ENCODE measurements at regions not wholly inside any gene's neighbourhood (a gene's known extent, or its start where the extent isn't known, plus 50 kb on each side); places are given as distances from the start of the nearest gene placed in this dataset.
A peak's percentile ranks its signal among the peaks of the same experiment; 100 is the strongest.

DNA sequence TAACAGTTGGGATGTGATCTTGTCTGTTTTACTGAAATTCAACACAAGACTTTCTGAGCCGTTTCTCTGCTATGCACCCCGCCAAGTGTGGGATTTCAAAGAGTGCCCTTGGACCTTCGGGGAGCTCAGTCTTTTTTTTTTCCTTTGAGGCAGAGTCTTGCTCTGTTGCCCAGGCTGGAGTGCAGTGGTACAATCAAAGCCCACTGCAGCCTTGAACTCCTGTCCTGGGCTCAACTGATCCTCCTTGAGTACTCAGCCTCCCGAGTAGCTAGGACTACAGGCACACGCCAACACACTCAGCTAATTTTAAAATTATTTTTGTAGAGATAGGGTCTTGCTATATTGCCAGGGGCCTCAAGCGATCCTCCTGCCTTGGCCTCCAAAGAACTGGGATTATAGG, 162.9 kb downstream of the BAMBI start:
- POLR2A ChIA-PET: interaction anchor here (1.1 to 1.3 kb wide), 2 partner anchors 81 to 199 kb away, joined by 4 to 7 read pairs; no protein-coding TSS in a partner anchor
- H3K4me3 ChIP-seq (ENCODE audit: low read depth, low read length): no peak overlapping the region
- TF ChIP-seq, protein P1, sequence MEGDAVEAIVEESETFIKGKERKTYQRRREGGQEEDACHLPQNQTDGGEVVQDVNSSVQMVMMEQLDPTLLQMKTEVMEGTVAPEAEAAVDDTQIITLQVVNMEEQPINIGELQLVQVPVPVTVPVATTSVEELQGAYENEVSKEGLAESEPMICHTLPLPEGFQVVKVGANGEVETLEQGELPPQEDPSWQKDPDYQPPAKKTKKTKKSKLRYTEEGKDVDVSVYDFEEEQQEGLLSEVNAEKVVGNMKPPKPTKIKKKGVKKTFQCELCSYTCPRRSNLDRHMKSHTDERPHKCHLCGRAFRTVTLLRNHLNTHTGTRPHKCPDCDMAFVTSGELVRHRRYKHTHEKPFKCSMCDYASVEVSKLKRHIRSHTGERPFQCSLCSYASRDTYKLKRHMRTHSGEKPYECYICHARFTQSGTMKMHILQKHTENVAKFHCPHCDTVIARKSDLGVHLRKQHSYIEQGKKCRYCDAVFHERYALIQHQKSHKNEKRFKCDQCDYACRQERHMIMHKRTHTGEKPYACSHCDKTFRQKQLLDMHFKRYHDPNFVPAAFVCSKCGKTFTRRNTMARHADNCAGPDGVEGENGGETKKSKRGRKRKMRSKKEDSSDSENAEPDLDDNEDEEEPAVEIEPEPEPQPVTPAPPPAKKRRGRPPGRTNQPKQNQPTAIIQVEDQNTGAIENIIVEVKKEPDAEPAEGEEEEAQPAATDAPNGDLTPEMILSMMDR (IDR thresholded peaks at IDR 0.05; ENCODE audit: low read depth, low read length): no peak
- no peaks in the 10 kb centered on the region for H3K27me3 ChIP-seq (ENCODE audit: control insufficient read depth, insufficient read depth, low read length)
- H3K27ac ChIP-seq (ENCODE audit: low read depth, low read length): no peak overlapping the region
- H3K9me3 ChIP-seq (ENCODE audit: control insufficient read depth, insufficient read depth, low read length): peaks cover 6% of the 10 kb centered on the region; the same call in 1 of the 2 replicates
- CTCF ChIA-PET: interaction anchor here (1.7 to 1.9 kb wide), 2 partner anchors 176 to 464 kb away, joined by 6 to 10 read pairs; no protein-coding TSS in a partner anchor
- DNase-seq (ENCODE audit: low read depth, low spot score): no peak

DNA sequence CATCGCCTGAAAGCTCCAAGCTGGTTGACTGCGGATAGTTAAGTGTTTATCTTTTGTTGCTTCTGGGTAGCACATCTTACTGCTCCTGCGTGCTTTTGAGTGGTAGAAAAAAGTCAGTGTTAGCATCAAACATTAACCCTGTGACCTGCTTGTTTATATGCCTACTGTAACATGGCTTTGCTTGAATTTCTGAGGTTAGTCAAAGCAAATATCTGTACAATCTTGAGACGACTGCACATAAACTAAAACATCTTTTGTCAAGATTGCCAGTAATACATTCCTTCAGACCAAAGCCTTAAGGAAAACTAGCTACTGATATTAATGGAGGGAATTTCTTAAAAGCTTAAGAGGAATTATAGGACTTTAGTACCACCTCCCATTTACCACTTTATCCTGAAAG, 163.7 kb downstream of the BAMBI start:
- POLR2A ChIA-PET: interaction anchor here (1.3 kb wide), 1 partner anchor 199 kb away, joined by 4 read pairs; no protein-coding TSS in a partner anchor
- H3K4me3 ChIP-seq (ENCODE audit: low read depth, low read length): no peak overlapping the region
- H3K27me3 ChIP-seq (ENCODE audit: control insufficient read depth, insufficient read depth, low read length): no peaks in the 10 kb centered on the region
- TF ChIP-seq, protein P1 (IDR thresholded peaks at IDR 0.05; ENCODE audit: low read depth, low read length): no peak
- no peak for DNase-seq (ENCODE audit: low read depth, low spot score)
- H3K27ac ChIP-seq (ENCODE audit: low read depth, low read length): no peak overlapping the region
- H3K9me3 ChIP-seq (ENCODE audit: control insufficient read depth, insufficient read depth, low read length): peaks cover 10% of the 10 kb centered on the region
- CTCF ChIA-PET: interaction anchor here (1.7 to 1.9 kb wide), 2 partner anchors 177 to 463 kb away, joined by 6 to 10 read pairs; no protein-coding TSS in a partner anchor

DNA sequence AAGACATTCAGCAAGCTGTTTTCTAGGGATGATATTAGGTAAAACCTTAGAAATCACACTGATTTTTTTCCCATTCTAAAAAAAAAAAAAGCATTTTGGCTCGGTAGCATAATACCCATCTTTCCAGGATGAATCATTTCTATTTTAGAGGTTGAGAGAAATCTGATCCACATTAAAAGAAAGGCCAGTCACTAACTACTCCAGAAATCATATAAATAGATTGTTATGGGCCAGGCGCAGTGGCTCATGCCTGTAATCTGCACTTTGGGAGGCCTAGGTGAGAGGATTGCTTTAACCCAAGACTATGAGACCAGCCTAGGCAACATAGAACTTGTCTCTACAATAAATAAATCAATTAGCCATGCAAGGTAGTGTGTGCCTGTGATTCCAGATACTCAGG, 164.3 kb downstream of the BAMBI start:
- CTCF ChIA-PET: no interaction called here
- H3K4me3 ChIP-seq (ENCODE audit: low read depth, low read length): no peak overlapping the region

DNA sequence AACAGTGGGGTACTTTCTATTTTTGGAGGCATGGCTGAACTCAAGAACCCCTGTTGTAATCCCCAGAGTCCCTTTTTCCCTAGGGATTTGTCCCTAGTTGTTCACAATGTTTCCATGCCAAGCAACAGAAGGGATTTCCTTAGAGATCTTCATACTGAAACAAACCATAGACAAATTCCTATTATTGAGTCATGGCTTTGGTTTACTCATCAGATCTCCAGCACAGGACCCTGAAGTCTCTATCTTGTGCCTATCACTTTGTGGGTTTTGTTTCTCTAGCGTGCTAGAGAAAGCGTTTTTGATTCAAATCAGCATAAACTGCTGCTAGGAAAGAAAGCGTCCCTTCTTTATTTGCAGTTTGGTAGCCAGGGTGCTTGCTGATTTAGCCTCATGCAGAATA, 165.0 kb downstream of the BAMBI start:
- H3K9me3 ChIP-seq (ENCODE audit: control insufficient read depth, insufficient read depth, low read length): peaks cover 10% of the 10 kb centered on the region
- H3K4me3 ChIP-seq (ENCODE audit: low read depth, low read length): no peak overlapping the region
- ChIA-PET POLR2A (no interaction called here), CTCF (no interaction called here)
- H3K27me3 ChIP-seq (ENCODE audit: control insufficient read depth, insufficient read depth, low read length): no peaks in the 10 kb centered on the region
- no peak for DNase-seq (ENCODE audit: low read depth, low spot score)
- TF ChIP-seq, protein P1 (IDR thresholded peaks at IDR 0.05; ENCODE audit: low read depth, low read length): no peak
- peak overlapping the region; percentile 77 for H3K27ac ChIP-seq (ENCODE audit: low read depth, low read length)

More for the DNA sequence above, 164.3 kb downstream of the BAMBI start:
- Histone ChIP-seq H3K27ac (ENCODE audit: low read depth, low read length) (peak overlapping the region; percentile 77), H3K27me3 (ENCODE audit: control insufficient read depth, insufficient read depth, low read length) (no peaks in the 10 kb centered on the region), H3K9me3 (ENCODE audit: control insufficient read depth, insufficient read depth, low read length) (peaks cover 10% of the 10 kb centered on the region)
- TF ChIP-seq, protein P1 (IDR thresholded peaks at IDR 0.05; ENCODE audit: low read depth, low read length): no peak
- POLR2A ChIA-PET: interaction anchor here (1.3 kb wide), 1 partner anchor 198 kb away, joined by 4 read pairs; no protein-coding TSS in a partner anchor
- DNase-seq (ENCODE audit: low read depth, low spot score): no peak

DNA sequence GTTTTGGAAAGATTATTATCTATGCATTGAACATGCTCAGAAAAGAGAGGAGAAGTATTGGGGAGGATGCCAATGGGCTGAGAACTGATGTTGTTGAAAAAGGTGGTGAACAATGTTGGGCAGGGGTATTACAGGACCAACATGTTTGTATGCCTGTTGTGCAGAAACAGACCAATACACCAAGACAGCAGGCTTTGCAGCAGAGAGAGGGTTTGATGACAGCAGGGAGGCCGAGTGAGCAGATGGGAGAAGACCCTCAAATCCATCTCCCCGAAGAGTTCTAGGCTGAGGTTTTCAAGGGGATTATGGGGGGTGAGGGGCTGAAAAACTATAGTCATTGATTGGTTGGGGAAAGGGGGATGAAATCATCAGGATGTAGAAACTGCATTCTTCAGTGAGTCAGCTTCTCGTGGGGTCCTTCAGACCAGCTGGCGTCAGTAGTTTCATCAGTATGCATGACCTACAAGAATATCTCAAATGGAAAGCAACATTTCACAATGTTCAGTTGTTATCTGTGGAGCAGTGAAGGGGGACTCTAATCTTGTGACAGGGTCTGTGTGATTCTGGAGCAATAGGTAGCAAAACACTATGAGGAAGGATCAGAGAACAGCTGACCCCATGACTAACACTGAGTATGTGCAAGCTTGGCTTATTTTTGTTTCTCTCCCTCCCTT, 167.8 kb downstream of the BAMBI start:
- peak overlapping the region; percentile 58 for H3K27ac ChIP-seq (ENCODE audit: low read depth, low read length)

More for the DNA sequence above, 167.8 kb downstream of the BAMBI start:
- TF ChIP-seq, protein P1 (IDR thresholded peaks at IDR 0.05; ENCODE audit: low read depth, low read length): no peak
- DNase-seq (ENCODE audit: low read depth, low spot score): peak; percentile 52
- CTCF ChIA-PET: no interaction called here
- H3K27me3 ChIP-seq (ENCODE audit: control insufficient read depth, insufficient read depth, low read length): peaks cover 1% of the 10 kb centered on the region
- H3K4me3 ChIP-seq (ENCODE audit: low read depth, low read length): no peak overlapping the region
- peaks cover 10% of the 10 kb centered on the region for H3K9me3 ChIP-seq (ENCODE audit: control insufficient read depth, insufficient read depth, low read length)
- POLR2A ChIA-PET: no interaction called here
